ENCODE measurements at regions not wholly inside any gene's neighbourhood (a gene's known extent, or its start where the extent isn't known, plus 50 kb on each side); places are given as distances from the start of the nearest gene placed in this dataset.

- TF ChIP-seq POLR2A (IDR thresholded peaks at IDR 0.05), result no peak
- TF ChIP-seq CTCF (IDR thresholded peaks at IDR 0.05), result no peak
Observed at GRCh38 chr21:38631676-38632075, 133.4 kb upstream of the ERG start.
